Spleen (tissue), 11 donors: ENCODE measurements at regions not wholly inside any gene's neighbourhood (a gene's known extent, or its start where the extent isn't known, plus 50 kb on each side); places are given as distances from the start of the nearest gene placed in this dataset.

Source experiments
- DNase-seq: peaks from one replicate; pipeline ENCODE4 v3.0.0-alpha.2; 2020
- H3K27ac ChIP-seq, 8 donors: fragments of 200-600 bp; sonication (generic) in 7 of 8; 1 replicate in 4 of 8; 2 replicates in 4 of 8; pipeline versions ENCODE4 v1.5.0 to v1.8.0; 2016 to 2021; ENCODE audit warnings: inconsistent platforms in 4 of 8, mild to moderate bottlenecking in 4 of 8, moderate library complexity in 1 of 8
- H3K27me3 ChIP-seq, 7 donors: fragments of 200-600 bp; sonication (generic) in 6 of 7; replicated peaks in 1 of 7; 1 replicate in 4 of 7; 2 replicates in 3 of 7; pipeline versions ENCODE4 v1.5.0 to v1.8.0; 2016 to 2021; ENCODE audit warnings: inconsistent platforms in 3 of 7, mild to moderate bottlenecking in 1 of 7
- H3K36me3 ChIP-seq, 6 donors: fragments of 200-600 bp; sonication (generic) in 5 of 6; 1 replicate in 4 of 6; 2 replicates in 2 of 6; pipeline versions ENCODE4 v1.5.0 to v1.8.0; 2016 to 2021; ENCODE audit warnings: inconsistent platforms in 2 of 6
- H3K4me1 ChIP-seq, 6 donors: fragments of 200-600 bp; sonication (generic) in 5 of 6; 1 replicate in 3 of 6; 2 replicates in 3 of 6; pipeline versions ENCODE4 v1.5.0 to v1.8.0; 2016 to 2021; ENCODE audit warnings: inconsistent platforms in 3 of 6
- H3K4me3 ChIP-seq, 8 donors: fragments of 200-600 bp; sonication (generic) in 7 of 8; 1 replicate in 4 of 8; 2 replicates in 4 of 8; pipeline versions ENCODE4 v1.5.0 to v1.8.0; 2016 to 2021; ENCODE audit warnings: inconsistent platforms in 4 of 8, mild to moderate bottlenecking in 4 of 8, moderate library complexity in 2 of 8
- H3K9me3 ChIP-seq, 8 donors: fragments of 200-600 bp; sonication (generic) in 7 of 8; 1 replicate in 4 of 8; 2 replicates in 4 of 8; pipeline versions ENCODE4 v1.5.0 to v1.8.0; 2016 to 2021; ENCODE audit warnings: inconsistent platforms in 4 of 8
- POLR2A ChIP-seq, 3 donors: fragments of 450-650 bp; IDR thresholded peaks; one replicate each; pipeline ENCODE4 v1.5.1; 2017; ENCODE audit warnings: antibody characterized with exemption in 3 of 3, mild to moderate bottlenecking in 1 of 3
- POLR2AphosphoS5 ChIP-seq, 3 donors: sonication (generic); formaldehyde crosslinking; IDR thresholded peaks; one replicate each; pipeline ENCODE4 v1.5.1; 2017; ENCODE audit warnings: antibody characterized with exemption in 3 of 3
- WGBS, 5 donors: extraction: QIAGEN DNeasy Blood & Tissue Kit in 3 of 5; methylation state at CpG; one replicate each; pipeline versions ENCODE4 v1.1.5 to v1.1.7; 2013 to 2018; 5-methylcytosine and 5-hydroxymethylcytosine counted together
- intact Hi-C: fragments of 100-400 bp; cut with DNase I; formaldehyde crosslinking; loops from one replicate; pipeline ENCODE4 v1.15.0; 2023; ENCODE audit warnings: low total_unique reads
- TF ChIP-seq, protein P1 (sequence below), 11 experiments: fragments of 200-600 bp in 7 of 11; fragments of 450-650 bp in 4 of 11; sonication (generic) in 4 of 11; IDR thresholded peaks in 8 of 11; conservative IDR thresholded peaks in 3 of 11; 1 replicate in 7 of 11; 2 replicates in 4 of 11; pipeline versions ENCODE4 v1.4.0 to v1.8.0; 2016 to 2021; ENCODE audit warnings: antibody characterized with exemption in 11 of 11, inconsistent platforms in 4 of 11, mild to moderate bottlenecking in 1 of 11
- donor health status: healthy with polysubstance abuse.
- donor health status: DM: no; HTN: no; CAD: no; lungs with moderate emphysema.
- donor health status: DM: no; HTN: no; CAD: no.
- donor health status: Bipolar disorder and iron deficiency.
- donor health status: healthy.
- donor health status: DM: no; HTN: no; CAD: no.
- donor health status: DM: yes; HTN: yes; CAD: no.

DNA sequence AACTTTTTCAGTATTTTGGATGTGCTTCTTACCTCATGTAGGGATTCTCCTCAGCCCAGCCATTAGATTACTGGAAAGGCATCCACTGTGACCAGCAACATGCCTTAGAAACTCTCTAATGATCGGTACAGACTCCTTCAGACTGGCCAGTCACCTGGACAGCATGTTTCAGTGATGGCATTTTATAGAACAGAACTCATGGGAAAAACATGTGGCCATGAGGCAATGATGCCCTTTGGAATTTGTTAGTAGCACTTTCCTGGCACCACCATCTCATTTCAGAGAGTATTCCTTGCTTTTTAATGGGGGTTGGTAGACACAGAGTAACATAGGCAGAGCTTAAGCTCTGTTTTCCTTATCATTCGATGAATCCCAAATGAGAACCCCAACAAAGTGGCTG lies 72.1 kb upstream of the FAM98A start:
- 79 to 91% (median 89%) methylated on average over 2 of the region's 2 CpGs for WGBS, 5 donors
- Histone ChIP-seq H3K4me3 (no peak overlapping the region), H3K4me1 (no peaks in the 10 kb centered on the region), H3K27ac (no peak overlapping the region), H3K36me3 (no peaks in the 10 kb centered on the region), H3K9me3 (peaks cover 0 to 3% (median 0%) of the 10 kb centered on the region in 8 donors), H3K27me3 (peaks cover 0 to 10% (median 0%) of the 10 kb centered on the region in 7 donors)
- DNase-seq, result no peak
- intact Hi-C loops, result loop anchor here (10.0 kb wide), 1 partner anchor 1734 kb away; no protein-coding TSS in a partner anchor
- TF ChIP-seq, protein P1, sequence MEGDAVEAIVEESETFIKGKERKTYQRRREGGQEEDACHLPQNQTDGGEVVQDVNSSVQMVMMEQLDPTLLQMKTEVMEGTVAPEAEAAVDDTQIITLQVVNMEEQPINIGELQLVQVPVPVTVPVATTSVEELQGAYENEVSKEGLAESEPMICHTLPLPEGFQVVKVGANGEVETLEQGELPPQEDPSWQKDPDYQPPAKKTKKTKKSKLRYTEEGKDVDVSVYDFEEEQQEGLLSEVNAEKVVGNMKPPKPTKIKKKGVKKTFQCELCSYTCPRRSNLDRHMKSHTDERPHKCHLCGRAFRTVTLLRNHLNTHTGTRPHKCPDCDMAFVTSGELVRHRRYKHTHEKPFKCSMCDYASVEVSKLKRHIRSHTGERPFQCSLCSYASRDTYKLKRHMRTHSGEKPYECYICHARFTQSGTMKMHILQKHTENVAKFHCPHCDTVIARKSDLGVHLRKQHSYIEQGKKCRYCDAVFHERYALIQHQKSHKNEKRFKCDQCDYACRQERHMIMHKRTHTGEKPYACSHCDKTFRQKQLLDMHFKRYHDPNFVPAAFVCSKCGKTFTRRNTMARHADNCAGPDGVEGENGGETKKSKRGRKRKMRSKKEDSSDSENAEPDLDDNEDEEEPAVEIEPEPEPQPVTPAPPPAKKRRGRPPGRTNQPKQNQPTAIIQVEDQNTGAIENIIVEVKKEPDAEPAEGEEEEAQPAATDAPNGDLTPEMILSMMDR (IDR thresholded peaks at IDR 0.05 in 8 of 11, conservative IDR thresholded peaks at IDR 0.05 in 3 of 11), result no peak
- no peak for TF ChIP-seq POLR2A (IDR thresholded peaks at IDR 0.05)
- no peak for TF ChIP-seq POLR2AphosphoS5 (IDR thresholded peaks at IDR 0.05)

DNA sequence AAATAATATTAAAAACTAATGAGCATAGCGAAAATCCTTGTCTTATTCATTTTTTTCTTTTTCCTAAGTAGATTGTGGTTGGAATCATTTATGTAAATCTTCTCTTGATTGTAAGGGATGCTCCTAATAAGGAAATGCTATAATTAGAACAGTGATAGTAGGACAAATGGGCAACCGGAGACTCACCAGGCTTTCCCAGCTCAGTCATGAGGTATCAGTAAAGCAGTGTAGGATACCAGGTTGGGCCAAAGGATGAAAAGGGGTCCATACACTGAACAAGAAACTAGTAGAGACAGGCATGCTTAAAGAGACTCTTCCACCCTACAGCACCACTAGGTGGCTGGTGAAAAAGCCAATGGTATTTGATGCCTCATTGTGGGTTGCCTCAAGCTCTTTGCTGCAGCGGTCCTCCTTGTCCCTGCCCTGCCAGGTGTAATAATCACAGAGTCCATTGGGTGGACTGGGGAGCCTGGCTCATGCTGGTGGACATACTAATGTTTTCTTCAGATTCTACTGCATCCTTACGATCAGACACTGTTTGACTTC lies 71.4 kb upstream of the FAM98A start:
- TF ChIP-seq POLR2A (IDR thresholded peaks at IDR 0.05), result no peak
- TF ChIP-seq, protein P1 (IDR thresholded peaks at IDR 0.05 in 8 of 11, conservative IDR thresholded peaks at IDR 0.05 in 3 of 11), result no peak
- no peak for TF ChIP-seq POLR2AphosphoS5 (IDR thresholded peaks at IDR 0.05)
- intact Hi-C loops, result loop anchor here (10.0 kb wide), 1 partner anchor 1734 kb away; no protein-coding TSS in a partner anchor
- H3K4me3 ChIP-seq, result no peak overlapping the region

DNA sequence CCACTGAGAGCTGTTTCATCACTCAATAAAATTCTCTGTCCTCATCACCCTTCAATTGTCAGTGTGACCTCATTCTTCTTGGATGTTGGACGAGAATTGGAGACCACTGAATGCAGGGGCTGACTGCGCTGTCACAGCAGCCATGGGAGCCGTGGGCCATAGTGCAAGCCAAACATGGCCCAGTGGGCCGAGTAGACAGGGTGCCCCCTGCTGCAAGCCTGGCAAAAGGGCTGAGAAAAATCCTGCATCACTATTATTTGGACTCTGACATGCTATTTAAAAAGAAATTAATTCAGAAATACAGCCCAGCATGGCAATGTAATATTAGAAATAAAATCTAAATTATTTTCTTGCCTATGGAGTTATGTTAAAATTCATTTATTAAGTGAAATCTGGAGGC lies 67.8 kb upstream of the FAM98A start:
- Histone ChIP-seq H3K27ac (no peak overlapping the region), H3K27me3 (no peaks in the 10 kb centered on the region), H3K36me3 (no peaks in the 10 kb centered on the region), H3K4me3 (no peak overlapping the region), H3K4me1 (no peaks in the 10 kb centered on the region), H3K9me3 (peaks cover 0 to 32% (median 19%) of the 10 kb centered on the region in 8 donors)
- TF ChIP-seq POLR2A (IDR thresholded peaks at IDR 0.05), result no peak
- TF ChIP-seq, protein P1 (IDR thresholded peaks at IDR 0.05 in 8 of 11, conservative IDR thresholded peaks at IDR 0.05 in 3 of 11), result no peak
- no peak for TF ChIP-seq POLR2AphosphoS5 (IDR thresholded peaks at IDR 0.05)
- 51 to 85% (median 72%) methylated on average over 4 of the region's 4 CpGs for WGBS, 5 donors
- DNase-seq, result no peak
- intact Hi-C loops, result no loop called here

More for the DNA sequence above, 71.4 kb upstream of the FAM98A start:
- no peak for DNase-seq
- H3K9me3 ChIP-seq, result peaks cover 0 to 10% (median 3%) of the 10 kb centered on the region in 8 donors
- H3K36me3 ChIP-seq, result no peaks in the 10 kb centered on the region
- 81 to 91% (median 86%) methylated on average over 4 of the region's 4 CpGs for whole genome bisulfite sequencing, 5 donors
- H3K4me1 ChIP-seq, result no peaks in the 10 kb centered on the region
- no peak overlapping the region for H3K27ac ChIP-seq
- peaks cover 0 to 10% (median 0%) of the 10 kb centered on the region in 7 donors for H3K27me3 ChIP-seq

DNA sequence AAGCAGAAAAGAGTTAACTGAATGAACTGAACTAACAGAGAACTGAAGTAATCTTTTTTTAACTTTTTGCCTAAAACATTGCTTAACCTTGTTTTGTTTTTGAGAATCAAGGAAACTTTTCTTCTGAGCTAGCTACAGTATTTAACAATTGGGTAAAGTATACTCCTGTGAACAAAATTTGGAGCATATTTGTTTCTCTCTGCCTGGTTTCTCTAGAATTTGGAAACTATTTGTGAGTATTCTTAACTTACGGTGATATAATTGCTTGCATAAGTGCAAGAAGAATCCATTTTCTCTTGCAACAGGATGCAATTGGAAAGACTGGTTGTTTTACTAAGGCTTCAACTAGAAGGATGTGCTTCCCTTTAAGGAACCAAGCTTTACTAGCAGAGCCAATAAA lies 65.9 kb upstream of the FAM98A start:
- H3K27me3 ChIP-seq, result no peaks in the 10 kb centered on the region
- H3K4me3 ChIP-seq, result no peak overlapping the region
- TF ChIP-seq POLR2A (IDR thresholded peaks at IDR 0.05) (no peak), POLR2AphosphoS5 (IDR thresholded peaks at IDR 0.05) (no peak)
- TF ChIP-seq, protein P1 (IDR thresholded peaks at IDR 0.05 in 8 of 11, conservative IDR thresholded peaks at IDR 0.05 in 3 of 11), result no peak
- H3K36me3 ChIP-seq, result no peaks in the 10 kb centered on the region
- WGBS, 5 donors, result 87 to 100% (median 97%) methylated on average over 1 of the region's 1 CpG
- peaks cover 0 to 32% (median 19%) of the 10 kb centered on the region in 8 donors for H3K9me3 ChIP-seq
- no peak for DNase-seq
- H3K27ac ChIP-seq, result no peak overlapping the region
- H3K4me1 ChIP-seq, result no peaks in the 10 kb centered on the region
- intact Hi-C loops, result no loop called here
